ENCODE measurements at regions not wholly inside any gene's neighbourhood (a gene's known extent, or its start where the extent isn't known, plus 50 kb on each side); places are given as distances from the start of the nearest gene placed in this dataset.
"Not testable (repeated sequence)": the region's sequence is repeated elsewhere in the genome, so short reads cannot be mapped to it uniquely, and the experiment has no call there.

DNA sequence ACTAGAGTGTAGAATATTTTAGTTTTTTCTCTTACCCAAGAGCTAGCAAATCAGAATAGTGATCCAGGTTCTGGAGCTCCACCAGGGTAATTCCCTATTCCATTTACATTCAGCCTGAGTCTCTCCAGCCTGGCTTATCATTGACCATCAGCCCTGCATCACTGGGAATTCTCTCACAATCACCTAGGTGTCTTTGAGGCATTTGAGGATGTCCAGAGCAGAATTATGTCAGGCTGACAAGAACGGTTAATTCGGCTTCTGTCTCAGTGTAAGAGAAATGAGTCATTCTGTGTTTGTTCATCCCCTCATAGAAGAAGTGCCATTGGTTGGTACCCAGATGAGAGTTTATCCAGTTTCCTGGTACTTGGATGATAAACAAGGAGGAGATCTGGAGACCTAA is 180.5 kb downstream of the ZNF737 start:
- DNase-seq: no peak

DNA sequence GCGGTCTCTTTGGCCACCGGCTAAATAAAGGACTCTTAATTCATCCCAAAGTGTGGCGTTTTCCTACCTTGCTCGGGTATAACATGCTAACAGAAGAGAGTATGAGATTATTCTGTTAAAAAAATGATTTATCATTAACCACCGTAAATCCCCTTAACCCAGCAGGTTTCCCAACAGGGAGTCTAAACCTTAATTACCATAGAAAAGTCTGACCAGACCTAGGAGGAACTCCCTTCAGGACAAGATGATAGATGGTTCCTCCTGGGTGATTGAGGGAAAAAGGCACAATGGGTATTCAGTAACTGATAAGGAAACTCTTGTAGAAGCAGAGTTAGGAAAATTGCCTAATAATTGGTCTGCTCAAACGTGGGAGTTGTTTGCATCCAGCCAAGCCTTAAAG is 193.7 kb downstream of the ZNF737 start:
- no peak for DNase-seq

DNA sequence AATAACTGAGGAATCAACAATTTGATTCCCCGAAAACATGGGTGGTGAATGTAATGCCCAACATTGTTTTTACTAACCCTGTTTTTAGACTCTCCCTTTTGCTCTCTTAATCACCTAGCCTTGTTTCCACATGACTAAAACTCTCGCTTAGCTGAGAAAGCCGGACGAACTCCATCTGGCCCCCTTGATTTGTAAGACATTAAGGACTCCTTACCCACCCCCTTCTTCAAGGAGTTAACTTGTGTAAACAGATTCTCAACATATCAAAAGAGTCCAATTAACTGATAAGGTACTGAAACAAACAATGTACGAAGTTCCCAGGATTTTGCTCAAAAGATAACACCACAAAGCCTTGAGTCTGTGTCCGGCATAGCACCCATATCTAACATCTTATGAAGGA is 194.3 kb downstream of the ZNF737 start:
- not testable (repeated sequence) for DNase-seq

DNA sequence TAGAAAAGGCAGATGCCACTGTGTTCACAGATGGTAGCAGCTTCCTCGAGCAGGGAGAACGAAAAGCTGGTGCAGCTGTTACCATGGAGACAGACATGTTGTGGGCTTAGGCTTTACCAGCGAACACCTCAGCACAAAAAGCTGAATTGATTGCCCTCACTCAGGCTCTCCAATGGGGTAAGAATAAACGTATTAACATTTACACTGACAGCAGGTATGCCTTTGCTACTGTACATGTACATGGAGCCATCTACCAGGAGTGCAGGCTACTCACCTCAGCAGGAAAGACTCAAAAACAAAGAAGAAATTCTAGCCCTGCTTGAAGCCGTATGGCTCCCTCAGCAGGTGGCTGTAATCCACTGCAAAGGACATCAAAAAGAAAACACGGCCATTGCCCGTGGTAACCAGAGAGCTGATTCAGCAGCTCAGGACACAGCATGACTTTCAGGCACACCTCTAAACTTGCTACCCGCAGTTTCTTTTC is 197.7 kb downstream of the ZNF737 start:
- no peak for DNase-seq

DNA sequence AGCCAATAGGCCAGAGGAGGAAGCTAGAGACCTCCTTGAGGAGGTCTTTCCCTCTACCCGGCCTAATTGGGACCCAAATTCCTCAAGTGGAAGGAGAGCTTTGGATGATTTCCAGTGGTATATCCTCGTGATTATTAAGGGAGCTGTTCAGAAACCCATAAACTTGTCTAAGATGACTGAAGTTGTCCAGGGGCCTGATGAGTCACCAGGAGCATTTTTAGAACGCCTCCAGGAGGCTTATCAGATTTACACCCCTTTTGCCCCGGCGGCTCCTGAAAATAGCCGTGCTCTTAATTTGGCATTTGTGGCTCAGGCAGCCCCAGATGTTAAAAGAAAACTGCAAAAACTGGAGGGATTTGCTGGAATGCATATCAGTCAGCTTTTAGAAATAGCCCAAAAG is 198.1 kb downstream of the ZNF486 start:
- no peak for DNase-seq

DNA sequence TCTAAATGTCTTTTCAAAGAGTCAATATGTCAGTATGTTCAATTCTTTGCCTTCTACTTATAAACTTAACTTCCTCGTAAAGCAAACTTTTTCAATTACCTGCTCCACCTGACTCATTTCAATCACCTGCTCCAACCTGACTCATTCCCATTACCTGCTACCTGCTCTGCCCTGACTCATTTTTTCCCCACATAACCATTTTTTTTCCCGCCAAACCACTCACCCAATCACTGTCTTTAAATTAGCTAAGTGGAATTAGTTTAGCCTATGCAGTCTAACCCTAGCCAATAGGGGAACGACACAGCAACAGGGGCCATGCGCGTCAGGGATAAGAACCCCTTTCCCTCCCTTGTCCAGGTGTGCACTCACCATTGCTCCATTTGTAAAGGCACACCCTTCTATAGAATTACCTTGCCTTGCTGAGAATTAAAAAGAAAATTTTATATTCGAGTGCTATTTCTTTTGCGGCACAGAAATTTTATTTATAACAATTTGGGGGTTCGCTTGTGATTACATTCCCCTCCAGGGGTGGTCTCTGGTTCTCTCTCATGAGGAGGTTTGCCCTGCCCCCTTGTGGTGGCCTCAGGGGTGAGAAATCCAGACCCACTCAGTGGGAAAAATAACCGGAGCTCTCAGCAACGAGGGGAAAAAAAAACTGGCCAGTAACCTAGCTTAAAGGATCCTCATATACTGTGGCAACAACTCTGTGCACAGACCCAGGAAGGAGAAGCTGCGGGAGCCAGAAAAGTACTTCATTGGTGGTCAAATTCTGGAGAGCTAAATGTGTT is 193.1 kb downstream of the ZNF486 start:
- no peak for DNase-seq

DNA sequence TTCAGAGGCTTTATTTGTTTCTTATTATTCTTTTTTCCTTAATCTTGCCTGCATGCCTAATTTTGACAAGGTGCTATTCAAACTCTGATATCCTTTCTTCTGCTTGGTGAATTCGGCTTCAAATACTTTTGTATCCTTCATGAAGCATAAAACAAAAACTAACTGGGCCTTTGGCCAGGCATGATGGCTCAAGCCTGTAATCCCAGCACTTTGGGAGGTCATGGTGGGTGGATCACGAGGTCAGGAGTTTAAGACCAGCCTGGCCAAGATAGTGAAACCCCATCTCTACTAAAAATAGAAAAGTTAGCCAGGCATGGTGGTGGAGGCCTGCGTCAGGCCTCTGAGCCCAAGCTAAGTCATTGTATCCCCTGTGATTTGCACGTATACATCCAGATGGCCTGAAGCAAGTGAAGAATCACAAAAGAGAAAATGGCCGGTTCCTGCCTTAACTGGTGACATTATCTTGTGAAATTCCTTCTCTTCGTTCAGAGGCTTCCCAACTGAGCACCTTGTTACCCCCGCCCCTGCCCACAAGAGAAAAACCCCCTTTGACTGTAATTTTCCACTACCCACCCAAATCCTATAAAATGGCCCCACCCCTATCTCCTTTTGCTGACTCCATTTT is 191.9 kb downstream of the ZNF486 start:
- not testable (repeated sequence) for DNase-seq

DNA sequence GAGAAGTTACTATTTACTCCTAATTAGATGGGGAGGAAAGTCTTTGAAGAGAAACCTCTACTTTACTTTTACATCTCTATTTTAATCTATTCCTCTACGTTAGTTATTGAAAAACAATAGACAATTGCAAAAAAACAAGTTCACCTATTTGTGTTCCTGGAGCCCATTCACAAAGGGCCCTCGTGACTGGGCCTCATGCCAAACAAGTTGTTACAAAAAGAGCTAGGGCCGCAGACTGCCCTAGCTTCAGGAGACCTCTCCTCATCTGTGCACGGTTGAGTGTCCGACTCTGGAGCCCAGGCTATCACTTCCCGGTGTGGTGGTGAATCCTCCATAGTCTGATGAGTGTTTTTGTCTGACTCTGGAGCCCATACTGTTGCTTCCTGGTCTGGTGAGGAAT is 190.9 kb downstream of the ZNF486 start:
- no peak for DNase-seq

DNA sequence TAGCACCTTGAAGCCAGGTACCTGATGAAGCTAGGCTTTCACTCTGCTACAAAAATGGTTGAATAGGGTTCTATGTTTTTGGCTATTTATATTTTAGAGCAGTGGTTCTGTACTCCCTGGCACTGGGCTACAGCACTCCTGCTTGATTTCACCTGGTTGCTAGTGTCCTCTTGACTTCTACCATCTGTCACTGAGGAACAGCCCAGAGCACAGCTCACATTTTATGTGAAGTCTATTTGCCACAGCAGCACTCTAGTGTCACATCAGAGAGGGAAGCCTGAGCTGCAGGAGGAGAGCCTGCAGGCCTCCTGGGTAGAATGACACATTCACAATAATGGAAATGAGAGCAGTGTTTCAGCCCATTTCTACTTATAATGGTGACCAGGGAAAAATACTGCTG is 184.2 kb downstream of the ZNF486 start:
- DNase-seq: no peak

DNA sequence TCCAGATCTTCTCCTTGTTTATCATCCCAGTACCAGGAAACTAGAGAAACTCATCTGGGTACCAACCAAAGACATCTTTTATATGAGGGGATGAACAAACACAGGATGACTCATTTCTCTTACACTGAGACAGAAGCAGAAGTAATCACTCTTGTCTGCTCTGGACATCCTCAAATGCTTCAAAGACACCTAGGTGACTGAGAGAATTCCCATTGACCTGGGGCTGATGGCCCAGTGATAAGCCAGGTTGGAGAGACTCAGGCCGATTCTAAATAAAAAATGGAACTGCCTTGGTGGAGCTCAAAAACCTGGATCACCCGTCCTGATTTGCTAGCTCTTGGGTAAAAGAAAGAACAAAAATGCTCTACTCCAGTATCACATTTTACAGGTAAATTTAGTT is 182.2 kb downstream of the ZNF486 start:
- DNase-seq: no peak

DNA sequence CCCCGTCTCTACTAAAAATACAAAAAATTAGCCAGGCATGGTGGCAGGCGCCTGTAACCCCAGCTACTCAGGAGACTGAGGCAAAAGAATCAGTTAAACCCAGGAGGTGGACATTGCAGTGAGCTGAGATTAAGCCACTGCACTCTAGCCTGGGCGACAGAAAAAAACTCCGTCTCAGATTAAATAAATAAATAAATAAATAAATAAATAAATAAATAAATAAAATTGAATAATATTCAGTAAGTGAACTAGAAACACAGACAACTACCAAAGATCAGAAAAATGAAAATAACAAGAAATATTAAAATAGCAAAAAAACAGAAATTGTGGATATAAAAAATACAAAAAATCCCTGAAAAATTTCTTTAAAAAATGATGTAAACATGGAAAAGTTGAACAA is 172.4 kb downstream of the ZNF486 start:
- no peak for DNase-seq

DNA sequence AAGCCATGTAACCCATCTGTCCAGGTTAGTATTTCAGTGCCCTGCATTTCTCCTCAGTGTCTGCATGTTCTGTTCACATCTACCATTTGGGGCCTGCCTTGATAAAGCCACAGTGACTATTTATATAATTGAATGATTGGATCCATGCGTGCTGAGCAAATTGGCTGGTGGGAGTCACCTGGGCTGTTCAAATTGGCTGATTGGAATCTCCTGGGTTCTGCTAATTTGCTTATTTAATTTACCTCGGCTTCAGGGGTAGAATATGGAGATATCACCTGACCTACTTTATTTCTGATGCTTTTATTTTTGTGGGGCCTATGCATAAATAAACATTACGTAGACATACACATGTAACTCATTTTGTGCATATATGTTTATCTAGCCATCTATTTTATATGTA is 167.7 kb downstream of the ZNF486 start:
- DNase-seq: no peak

DNA sequence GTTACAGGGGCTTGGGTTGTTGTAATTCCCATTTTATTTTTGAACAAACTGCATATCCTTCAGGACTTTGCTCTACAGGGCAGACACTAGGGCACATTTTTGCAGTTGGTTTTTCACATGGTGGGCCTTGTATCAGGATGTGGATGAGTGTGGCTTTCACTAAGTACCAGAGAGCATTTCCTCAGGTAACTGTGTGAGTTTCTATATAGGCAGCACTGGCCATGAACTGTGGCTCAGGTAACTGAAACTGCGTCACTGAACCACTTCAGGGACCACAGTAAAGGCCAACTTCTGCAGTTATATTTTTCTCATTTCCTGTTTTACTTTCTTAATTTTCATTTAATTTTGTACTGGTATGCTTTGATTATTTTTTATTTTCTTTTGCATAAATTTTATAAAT is 166.5 kb downstream of the ZNF486 start:
- DNase-seq: no peak

DNA sequence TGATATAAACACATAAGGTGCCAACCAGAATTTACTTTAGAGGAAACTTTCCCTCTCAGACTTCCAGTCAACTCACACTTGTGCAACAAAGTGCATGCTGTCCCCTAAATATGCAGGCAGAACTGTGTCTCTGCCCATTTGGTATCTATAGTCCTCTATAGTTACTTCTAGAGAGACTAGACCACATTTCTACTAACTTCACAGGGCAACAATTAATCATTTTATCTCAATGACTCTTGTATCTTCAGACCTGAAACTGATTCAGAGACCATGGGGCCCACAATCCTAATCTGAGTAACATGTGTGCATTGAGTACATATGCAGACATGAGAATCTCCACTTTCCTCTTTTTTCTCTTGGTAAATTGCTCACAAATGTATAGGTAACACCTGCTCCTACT is 158.1 kb downstream of the ZNF486 start:
- no peak for DNase-seq

DNA sequence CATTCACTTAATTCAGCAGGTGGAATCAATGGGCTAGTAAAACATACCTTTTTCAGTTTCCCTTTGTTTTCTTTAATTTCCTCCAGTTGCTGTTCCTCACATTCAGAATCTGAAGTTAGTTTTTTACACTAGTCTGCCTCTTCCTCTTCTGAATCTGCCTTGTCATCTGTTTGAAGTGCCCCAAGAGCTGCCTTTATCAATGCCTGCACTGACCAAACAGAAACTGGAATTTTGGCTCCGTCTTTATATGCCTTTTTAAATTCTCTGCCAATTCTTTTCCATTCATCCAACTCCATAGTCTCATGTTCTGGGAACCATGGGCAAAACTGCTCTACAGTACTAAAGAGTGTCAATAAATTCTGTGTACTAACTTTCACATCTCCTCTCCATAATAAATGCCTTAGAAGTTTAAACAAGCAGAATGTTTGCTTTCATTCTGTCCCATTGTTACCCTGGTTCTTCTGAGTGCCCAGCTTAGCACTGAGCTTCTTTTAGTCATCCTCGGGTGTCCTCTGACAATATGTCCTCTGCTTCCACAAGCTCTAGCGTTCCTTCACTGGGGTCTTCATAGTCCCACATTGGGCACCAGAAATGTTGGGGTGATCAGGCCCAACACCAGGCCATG is 154.2 kb downstream of the ZNF486 start:
- no peak for DNase-seq

DNA sequence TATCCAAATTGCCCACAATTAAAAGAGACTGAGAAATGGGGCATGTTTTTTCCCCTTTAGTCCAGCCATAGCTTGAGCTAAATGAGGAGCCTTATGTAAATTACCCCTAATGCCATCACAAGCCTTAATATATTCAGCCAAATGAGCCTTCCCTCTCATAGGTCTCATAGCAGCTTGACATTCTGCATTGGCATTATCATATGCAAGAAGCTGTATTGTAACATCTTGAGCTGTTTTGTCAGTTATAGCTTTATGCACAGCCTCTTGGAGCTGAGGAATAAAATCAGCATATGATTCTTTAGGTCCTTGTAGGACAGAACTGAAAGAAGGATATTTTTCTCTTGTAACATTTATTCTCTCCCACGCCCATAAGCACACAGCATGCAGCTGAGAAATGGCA is 153.2 kb downstream of the ZNF486 start:
- DNase-seq: no peak

DNA sequence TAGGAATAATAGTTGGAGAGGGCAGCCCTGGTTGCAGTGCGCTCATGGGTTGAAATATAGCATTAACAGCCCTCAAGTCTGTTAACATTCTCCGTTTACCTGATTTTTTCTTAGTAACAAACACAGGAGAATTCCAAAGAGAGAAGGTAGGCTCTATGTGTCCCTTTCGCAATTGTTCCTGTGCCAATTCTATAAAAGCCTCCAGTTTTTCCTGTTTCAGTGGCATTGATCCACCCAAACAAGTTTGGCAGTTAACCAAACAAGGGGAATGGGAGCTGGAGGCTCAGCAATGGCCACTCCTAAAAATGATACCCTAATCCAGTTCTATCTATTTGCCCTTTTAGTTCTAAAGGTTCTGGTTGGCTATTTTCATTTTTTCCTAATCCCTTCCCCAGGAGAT is 151.6 kb downstream of the ZNF486 start:
- no peak for DNase-seq

DNA sequence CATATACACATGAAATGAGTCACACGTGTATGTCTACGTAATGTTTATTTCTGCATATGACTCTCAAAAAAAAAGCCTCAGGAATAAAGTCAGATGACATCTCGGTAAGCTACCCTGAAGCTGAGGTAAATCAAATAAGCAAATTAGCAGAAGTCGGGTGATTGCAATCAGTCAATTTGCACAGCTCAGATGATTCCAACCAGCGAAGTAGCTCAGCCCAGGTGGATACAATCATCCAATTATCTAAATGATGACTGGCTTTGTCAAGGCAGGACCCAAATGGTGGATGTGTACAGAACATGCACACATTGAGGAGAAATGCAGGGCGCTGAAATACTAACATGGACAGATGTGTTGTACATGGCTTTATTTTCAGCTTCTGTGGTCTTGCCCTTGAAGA is 148.5 kb downstream of the ZNF486 start:
- DNase-seq: no peak

DNA sequence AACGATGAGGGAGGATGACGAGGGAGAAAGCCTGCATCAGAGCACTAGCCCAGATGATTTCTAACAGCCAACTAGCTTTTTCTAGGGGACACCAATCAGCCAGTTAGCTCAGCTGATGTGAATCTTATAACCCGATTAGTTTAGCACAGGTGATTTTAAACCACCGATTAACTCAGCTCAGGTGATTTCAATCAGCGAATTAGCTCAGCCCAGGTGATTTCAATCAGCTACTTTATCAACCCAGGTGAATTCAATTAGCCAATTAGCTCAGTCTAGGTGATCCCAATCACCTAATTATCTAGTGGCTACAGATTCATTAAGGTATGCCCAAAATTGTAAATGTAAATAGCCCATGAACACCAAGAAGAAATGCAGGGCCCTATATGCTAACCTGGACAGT is 146.9 kb downstream of the ZNF486 start:
- DNase-seq: no peak

DNA sequence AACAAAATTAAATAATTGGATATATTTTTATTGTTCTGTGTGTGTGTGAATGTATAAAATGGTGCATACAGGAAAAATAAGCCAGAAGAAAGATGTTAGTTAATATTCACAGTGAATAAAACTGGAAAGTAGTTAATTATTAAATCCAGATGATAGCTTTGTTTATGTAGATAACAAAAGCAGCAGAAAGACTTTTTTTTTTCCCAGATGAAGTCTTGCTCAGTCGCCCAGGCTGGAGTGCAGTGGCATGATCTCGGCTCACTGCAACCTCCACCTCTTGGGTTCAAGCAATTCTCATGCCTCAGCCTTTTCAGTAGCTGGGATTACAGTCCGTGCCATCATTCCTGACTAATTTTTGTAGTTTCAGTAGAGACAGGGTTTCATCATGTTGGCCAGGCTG is 140.1 kb downstream of the ZNF486 start:
- no peak for DNase-seq

DNA sequence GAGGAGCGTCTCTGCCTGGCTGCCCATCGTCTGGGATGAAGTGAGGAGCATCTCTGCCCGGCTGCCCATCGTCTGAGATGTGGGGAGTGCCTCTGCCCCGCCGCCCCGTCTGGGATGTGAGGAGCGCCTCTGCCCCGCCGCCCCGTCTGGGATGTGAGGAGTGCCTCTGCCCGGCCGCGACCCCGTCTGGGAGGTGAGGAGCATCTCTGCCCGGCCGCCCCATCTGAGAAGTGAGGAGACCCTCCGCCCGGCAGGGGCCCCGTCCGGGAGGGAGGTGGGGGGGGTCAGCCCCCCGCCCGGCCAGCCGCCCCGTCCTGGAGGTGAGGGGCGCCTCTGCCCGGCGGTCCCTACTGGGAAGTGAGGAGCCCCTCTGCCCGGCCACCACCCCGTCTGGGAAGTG is 129.3 kb downstream of the ZNF486 start:
- DNase-seq: not testable (repeated sequence)

DNA sequence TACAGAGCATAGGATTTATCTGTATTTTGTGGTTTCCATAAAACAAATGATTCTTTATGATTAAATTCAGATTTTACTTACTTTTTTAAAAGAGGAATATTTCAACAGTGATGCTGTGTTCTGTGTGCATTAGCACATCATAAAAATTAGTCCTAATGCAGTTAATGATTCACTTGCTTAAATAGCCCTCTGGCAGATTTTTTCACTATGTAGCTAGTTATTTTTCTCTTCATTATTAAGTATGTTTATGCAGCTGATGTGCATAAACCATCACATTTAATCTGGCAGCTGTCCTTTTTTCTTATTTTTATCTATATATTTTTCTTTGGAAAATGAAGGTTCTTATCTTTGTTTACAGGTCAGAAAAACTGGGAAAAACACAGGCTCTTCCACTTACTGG is 127.2 kb downstream of the ZNF486 start:
- no peak for DNase-seq

DNA sequence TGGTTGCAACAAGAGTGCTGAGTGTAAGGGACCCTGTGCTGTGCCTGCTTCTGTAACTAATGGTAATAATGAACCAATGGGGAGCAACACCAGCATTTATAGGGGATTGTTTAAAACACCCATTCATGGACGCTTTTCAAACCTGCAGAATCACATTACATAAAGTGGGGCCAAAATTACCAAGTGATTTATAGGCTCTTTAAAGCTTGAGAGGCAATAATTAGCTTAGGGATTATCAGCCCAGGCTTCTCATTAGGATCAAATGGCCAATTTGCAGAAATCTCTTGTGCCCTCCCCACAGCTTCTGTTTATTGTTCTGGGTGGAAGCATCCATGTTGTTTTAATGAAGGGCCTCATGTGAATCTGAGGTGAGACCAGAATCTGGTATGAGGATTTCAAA is 125.5 kb downstream of the ZNF486 start:
- DNase-seq: not testable (repeated sequence)

DNA sequence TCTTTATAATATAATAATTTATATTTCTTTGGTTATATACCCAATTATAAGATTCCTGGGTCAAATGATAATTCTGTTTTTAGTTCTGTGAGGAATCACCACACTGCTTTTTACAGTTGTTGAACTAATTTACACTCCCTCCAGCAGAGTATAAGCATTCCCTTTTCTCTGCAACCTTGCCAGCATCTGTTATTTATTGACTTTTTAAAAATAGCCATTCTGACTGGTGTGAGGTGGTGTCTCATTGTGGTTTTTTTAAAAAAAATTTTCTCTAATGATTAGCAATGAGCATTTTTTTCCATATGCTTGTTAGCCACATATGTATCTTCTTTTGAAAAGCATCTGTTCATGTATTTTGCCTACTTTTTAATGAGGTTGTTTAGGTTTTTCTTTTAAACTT is 122.2 kb downstream of the ZNF486 start:
- no peak for DNase-seq
